Left hindlimb (tissue), 1 donor: ENCODE measurements at regions not wholly inside any gene's neighbourhood (a gene's known extent, or its start where the extent isn't known, plus 50 kb on each side); places are given as distances from the start of the nearest gene placed in this dataset.
"Not testable (repeated sequence)": the region's sequence is repeated elsewhere in the genome, so short reads cannot be mapped to it uniquely, and the experiment has no call there.

Source experiments
- DNase-seq: peaks from one replicate; pipeline ENCODE4 v3.0.0-alpha.2; 2018

- DNase-seq: no peak
Observed at GRCh38 chr20:40939667-40940066, 89.0 kb upstream of the TOP1 start.

GRCh38 chr20:40941133-40941610 is 87.5 kb upstream of the TOP1 start:
- no peak for DNase-seq

GRCh38 chr20:40942006-40942405 is 86.6 kb upstream of the TOP1 start:
- DNase-seq: no peak

GRCh38 chr20:40942775-40943174 is 85.8 kb upstream of the TOP1 start:
- DNase-seq: no peak

GRCh38 chr20:40943591-40943990 is 85.0 kb upstream of the TOP1 start:
- no peak for DNase-seq

- DNase-seq: no peak
Observed at GRCh38 chr20:40945189-40945588, 83.4 kb upstream of the TOP1 start.

GRCh38 chr20:40945754-40946450 is 82.7 kb upstream of the TOP1 start:
- DNase-seq: peak; percentile 80

- no peak for DNase-seq
Observed at GRCh38 chr20:40946451-40946850, 82.2 kb upstream of the TOP1 start.

- DNase-seq: no peak
Observed at GRCh38 chr20:40948465-40949267, 80.0 kb upstream of the TOP1 start.

GRCh38 chr20:40949346-40949745 is 79.3 kb upstream of the TOP1 start:
- DNase-seq: no peak

- DNase-seq: no peak
Observed at GRCh38 chr20:40952136-40952535, 76.5 kb upstream of the TOP1 start.

- no peak for DNase-seq
Observed at GRCh38 chr20:40953416-40953815, 75.2 kb upstream of the TOP1 start.

- no peak for DNase-seq
Observed at GRCh38 chr20:40953856-40954255, 74.8 kb upstream of the TOP1 start.

GRCh38 chr20:40954521-40955165 is 74.0 kb upstream of the TOP1 start:
- no peak for DNase-seq

GRCh38 chr20:40955326-40955725 is 73.3 kb upstream of the TOP1 start:
- DNase-seq: no peak

- DNase-seq: not testable (repeated sequence)
Observed at GRCh38 chr20:40955826-40956225, 72.8 kb upstream of the TOP1 start.

GRCh38 chr20:40956542-40957264 is 71.9 kb upstream of the TOP1 start:
- no peak for DNase-seq

- no peak for DNase-seq
Observed at GRCh38 chr20:40957265-40957760, 71.3 kb upstream of the TOP1 start.

GRCh38 chr20:40958598-40958997 is 70.0 kb upstream of the TOP1 start:
- no peak for DNase-seq

- no peak for DNase-seq
Observed at GRCh38 chr20:40959325-40960092, 69.1 kb upstream of the TOP1 start.

- DNase-seq: no peak
Observed at GRCh38 chr20:40960101-40960500, 68.5 kb upstream of the TOP1 start.

- DNase-seq: no peak
Observed at GRCh38 chr20:40960521-40960956, 68.1 kb upstream of the TOP1 start.
